ENCODE measurements at regions not wholly inside any gene's neighbourhood (a gene's known extent, or its start where the extent isn't known, plus 50 kb on each side); places are given as distances from the start of the nearest gene placed in this dataset.
A peak's percentile ranks its signal among the peaks of the same experiment; 100 is the strongest.

GRCh38 chr16:9366048-9366969 lies 274.9 kb downstream of the HAPSTR1 start:
- peak overlapping the region in 3 of 4 donors; percentile 59 to 67 (median 66) for H3K27ac ChIP-seq

DNA sequence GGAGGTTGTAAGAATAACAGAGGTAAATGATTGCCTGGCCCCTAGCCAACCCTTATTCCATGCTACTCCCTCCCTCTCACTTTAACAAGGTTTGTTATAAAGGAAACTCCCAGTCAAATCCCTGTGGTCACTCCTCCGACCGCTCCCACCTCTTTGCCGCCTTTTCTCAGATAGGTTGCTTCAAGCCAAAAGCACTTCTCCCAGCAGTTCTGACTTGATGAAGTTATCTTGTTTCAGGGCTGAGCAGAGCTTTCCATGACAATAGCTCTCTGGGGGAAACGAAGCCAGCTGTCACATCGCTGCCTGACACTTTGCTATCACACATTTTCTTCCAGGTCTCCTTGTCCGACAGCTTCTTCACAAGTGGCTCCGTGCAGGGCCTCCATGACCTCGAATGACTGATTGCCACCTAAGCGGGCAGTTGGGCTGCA lies 278.6 kb downstream of the HAPSTR1 start:
- WGBS, 2 donors: 43 to 55% methylated on average over 9 of the region's 9 CpGs
- Histone ChIP-seq H3K4me3 (no peak overlapping the region), H3K9me3 (no peaks in the 10 kb centered on the region), H3K36me3 (no peaks in the 10 kb centered on the region), H3K4me1 (peaks cover 0 to 2% (median under 1%) of the 10 kb centered on the region in 4 donors), H3K27me3 (peaks cover 0 to 3% (median 0%) of the 10 kb centered on the region in 3 donors), H3K27ac (no peak overlapping the region)
- TF ChIP-seq POLR2AphosphoS5 (IDR thresholded peaks at IDR 0.05) (no peak), POLR2A (IDR thresholded peaks at IDR 0.05) (no peak), EP300 (IDR thresholded peaks at IDR 0.05) (no peak)
- DNase-seq: no peak
- intact Hi-C loops (cut with DNase I): no loop called here

More at GRCh38 chr16:9366048-9366969, 274.9 kb downstream of the HAPSTR1 start:
- H3K4me3 ChIP-seq: no peak overlapping the region
- no peak for TF ChIP-seq EP300 (IDR thresholded peaks at IDR 0.05)
- TF ChIP-seq POLR2A (IDR thresholded peaks at IDR 0.05): no peak
- no peak for TF ChIP-seq POLR2AphosphoS5 (IDR thresholded peaks at IDR 0.05)
- TF ChIP-seq CTCF (IDR thresholded peaks at IDR 0.05): no peak
- H3K4me1 ChIP-seq: peaks cover 0 to 10% (median 7%) of the 10 kb centered on the region in 4 donors
- H3K27me3 ChIP-seq: no peaks in the 10 kb centered on the region
- no peak for DNase-seq
- intact Hi-C loops (cut with DNase I): loop anchor here (5.0 kb wide), 1 partner anchor 121 kb away; no protein-coding TSS in a partner anchor
- WGBS, 2 donors: 88 to 93% methylated on average over 8 of the region's 8 CpGs
- H3K9me3 ChIP-seq: no peaks in the 10 kb centered on the region
- H3K36me3 ChIP-seq: no peaks in the 10 kb centered on the region

GRCh38 chr16:9371713-9372448 lies 280.4 kb downstream of the HAPSTR1 start:
- intact Hi-C loops (cut with DNase I): no loop called here
- Histone ChIP-seq H3K4me1 (no peaks in the 10 kb centered on the region), H3K27me3 (peaks cover 0 to 3% (median 0%) of the 10 kb centered on the region in 3 donors), H3K36me3 (no peaks in the 10 kb centered on the region), H3K4me3 (no peak overlapping the region), H3K27ac (no peak overlapping the region), H3K9me3 (no peaks in the 10 kb centered on the region)
- no peak for DNase-seq
- no peak for TF ChIP-seq POLR2AphosphoS5 (IDR thresholded peaks at IDR 0.05)
- TF ChIP-seq EP300 (IDR thresholded peaks at IDR 0.05): no peak
- TF ChIP-seq POLR2A (IDR thresholded peaks at IDR 0.05): no peak
- TF ChIP-seq CTCF (IDR thresholded peaks at IDR 0.05): no peak
- 90 to 95% methylated on average over 8 of the region's 8 CpGs for WGBS, 2 donors

DNA sequence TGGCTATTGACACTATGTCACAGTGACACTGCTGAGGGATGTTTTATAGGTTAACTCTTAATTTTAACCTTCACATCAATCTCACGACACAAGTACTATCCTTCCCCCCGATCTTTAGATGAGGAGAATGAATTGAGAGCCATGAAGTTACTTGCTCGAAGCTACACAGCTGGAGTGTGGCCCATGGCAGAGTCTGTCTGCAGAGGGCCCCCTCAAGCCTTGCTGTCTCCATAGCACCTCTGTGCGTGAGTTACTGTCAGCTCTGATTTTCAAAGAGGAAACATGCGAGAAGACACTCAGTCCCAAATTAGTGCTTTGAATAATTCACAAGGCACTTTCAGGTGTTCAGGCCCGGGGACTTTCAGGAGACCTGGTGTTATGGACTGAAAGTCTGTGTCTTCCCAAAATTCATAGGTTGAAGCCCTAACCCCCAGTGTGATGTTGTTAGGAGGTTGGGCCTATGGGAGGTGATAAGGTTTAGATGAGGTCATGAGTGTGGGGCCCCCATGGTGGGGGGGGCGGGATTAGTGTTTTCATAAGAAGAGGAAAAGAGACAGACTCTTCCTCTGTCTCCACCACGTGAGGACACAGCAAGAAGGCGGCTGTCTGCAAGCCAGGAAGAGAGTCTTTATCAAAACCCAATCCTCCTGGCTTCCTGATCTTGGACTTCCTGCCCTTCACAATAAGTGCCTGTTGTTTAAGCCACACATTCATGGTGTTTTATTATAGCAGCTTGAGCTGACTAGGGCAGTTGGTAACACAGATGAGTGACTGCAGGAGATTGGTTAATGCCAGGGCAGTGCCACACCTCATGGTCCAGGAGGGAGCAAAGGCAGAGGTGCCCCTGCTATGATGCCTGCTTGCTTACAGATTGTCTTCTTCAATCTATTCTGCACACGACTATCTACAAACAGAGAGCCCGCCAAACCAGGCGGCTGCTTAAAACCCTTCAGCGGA lies 281.8 kb downstream of the HAPSTR1 start:
- DNase-seq: no peak
- intact Hi-C loops (cut with DNase I): no loop called here
- H3K36me3 ChIP-seq: no peaks in the 10 kb centered on the region
- H3K9me3 ChIP-seq: no peaks in the 10 kb centered on the region
- H3K27me3 ChIP-seq: peaks cover 0 to 3% (median 0%) of the 10 kb centered on the region in 3 donors
- H3K4me1 ChIP-seq: no peaks in the 10 kb centered on the region
- H3K27ac ChIP-seq: no peak overlapping the region
- 65 to 76% methylated on average over 13 of the region's 13 CpGs for WGBS, 2 donors
- TF ChIP-seq CTCF (IDR thresholded peaks at IDR 0.05): no peak
- TF ChIP-seq POLR2A (IDR thresholded peaks at IDR 0.05): no peak
- no peak for TF ChIP-seq EP300 (IDR thresholded peaks at IDR 0.05)
- no peak for TF ChIP-seq POLR2AphosphoS5 (IDR thresholded peaks at IDR 0.05)
- no peak overlapping the region for H3K4me3 ChIP-seq

All from sigmoid colon (tissue), 6 donors.